NCI-H774 (cell line): ENCODE measurements at regions not wholly inside any gene's neighbourhood (a gene's known extent, or its start where the extent isn't known, plus 50 kb on each side); places are given as distances from the start of the nearest gene placed in this dataset.

Source experiments
- DNase-seq: peaks from one replicate; lab custom pipeline; 2025; lab: John Stamatoyannopoulos, UW

GRCh38 chr10:128421371-128422160 lies 295.3 kb upstream of the MKI67 start:
- DNase-seq, result no peak

DNA sequence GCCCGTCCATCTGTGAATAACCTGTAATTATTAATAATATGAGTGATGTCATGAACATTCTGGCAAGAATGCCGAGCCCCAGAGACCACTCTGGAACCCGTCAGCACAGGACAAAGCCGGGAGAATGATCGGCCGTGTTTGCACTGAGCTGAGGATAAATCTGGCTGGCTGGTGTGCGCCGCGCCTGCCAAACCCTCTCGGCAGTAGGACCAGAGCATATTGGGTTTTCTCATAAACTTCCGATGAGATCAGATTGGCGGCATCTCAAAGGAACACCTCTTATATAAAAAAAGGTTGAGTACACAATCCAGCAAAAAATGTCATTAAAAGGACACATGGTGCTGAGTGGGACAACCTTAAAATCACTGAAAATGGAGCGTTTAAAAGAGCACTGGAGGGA lies 296.0 kb upstream of the MKI67 start:
- no peak for DNase-seq

GRCh38 chr10:128422999-128423398 lies 296.8 kb upstream of the MKI67 start:
- no peak for DNase-seq

DNA sequence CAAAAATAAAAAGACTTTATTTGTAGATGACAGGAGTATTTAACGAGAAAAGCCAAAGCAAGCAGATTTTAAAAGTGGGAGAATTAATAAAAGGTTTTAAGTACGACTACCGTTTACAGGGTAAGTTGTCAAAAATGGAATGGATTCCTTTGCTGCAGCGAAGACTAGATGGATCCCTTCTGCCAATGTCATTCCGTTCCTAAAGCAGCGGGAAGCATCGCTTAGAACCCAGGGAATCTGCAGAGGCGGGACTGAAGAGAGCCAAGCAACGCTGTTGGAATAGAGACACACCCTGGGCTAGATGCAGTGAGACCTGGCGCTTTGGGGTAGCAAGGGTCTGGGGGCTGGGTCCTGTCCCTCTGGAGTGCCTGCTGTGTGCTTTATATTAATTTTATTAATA lies 303.1 kb upstream of the MKI67 start:
- DNase-seq, result no peak

DNA sequence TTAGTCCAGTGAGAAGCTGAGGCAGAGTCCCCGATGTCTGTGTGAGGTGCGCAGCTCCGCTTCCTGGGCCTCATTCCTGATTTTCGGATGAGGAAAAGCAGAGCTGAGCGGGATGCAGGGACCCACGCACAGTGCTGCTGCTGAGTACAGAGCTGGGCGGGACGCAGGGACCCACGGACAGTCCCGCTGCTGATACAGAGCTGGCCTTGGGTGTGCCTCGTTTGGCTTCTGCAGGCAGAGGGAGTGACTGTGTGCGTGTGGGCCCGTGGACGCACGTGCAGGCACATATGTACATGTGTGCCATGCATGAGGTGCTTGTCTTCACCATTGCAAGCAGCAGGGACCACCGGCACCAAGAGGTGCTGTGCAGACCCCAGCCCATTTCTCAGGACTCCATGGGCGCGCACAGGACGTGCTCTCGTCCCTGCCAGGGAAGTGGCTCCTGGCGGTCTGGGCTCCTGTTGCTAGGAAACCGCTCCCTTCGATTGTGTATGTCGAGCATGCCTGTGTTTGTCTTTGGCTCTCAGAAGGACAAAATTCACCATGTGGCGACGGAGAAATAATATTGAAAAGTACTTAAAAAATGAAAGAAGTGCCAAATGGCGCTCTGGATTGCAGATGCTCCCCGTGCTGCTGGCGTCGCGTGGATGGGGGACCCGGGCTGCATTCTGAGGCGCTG lies 303.8 kb upstream of the MKI67 start:
- no peak for DNase-seq

DNA sequence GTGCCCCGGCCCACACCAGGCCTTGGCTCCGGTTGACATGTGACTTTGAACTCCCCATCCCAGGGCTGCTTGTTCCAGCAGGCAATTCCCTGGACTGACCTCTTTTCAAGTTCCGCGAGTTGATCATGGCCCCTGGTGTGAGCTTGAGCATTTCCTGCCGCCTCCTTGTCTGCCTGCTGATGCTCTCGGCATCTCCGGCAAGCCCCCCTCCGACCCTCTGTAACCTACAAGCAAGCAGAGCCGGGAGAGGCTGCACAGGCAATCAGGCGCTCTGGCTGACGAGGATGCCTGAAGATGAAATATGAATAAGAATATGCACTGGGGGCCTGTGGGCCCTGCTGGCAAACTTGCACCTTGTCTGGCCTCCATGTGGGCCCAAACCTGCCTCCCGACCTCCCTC lies 304.9 kb upstream of the MKI67 start:
- no peak for DNase-seq

- DNase-seq, result no peak
Measured at GRCh38 chr10:128431506-128431905, 305.3 kb upstream of the MKI67 start.

DNA sequence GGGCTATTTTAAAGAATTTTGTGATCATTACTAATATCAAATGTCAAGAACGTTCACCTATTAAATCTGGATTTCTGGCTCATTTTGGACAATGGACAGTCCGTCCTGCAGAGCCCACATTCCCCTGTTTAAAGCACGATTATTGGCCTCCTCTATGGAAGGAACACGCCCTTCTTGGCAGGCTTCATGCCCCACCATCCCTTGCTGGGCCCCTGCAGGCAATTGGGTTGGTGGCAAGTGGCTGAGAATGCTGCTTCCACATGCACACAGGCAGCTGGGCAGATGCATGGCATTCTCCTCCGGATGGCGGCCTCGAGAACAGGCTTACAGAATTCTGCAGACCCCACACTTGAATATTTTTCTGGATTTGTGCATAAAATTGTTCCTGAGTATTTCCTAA lies 305.8 kb upstream of the MKI67 start:
- no peak for DNase-seq

- no peak for DNase-seq
Measured at GRCh38 chr10:128432423-128432822, 306.2 kb upstream of the MKI67 start.

DNA sequence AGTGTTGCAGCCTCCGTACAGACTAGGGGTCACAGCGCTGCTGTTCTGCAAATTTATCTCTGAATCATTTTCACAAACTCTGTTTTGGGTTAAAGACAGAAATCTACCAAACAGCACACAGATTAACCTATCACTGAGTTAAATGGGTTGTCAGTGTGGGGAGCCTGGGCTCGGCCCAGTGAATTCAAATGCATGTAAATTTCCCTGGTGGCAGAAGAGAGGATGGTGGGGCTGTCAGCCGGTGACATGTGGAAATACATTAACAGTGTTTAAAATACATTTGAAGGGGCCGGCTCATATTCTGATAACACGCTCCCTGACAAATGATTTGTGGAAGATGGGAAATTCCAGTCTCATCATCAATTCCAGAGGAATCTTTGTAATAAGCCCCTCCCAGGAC lies 309.6 kb upstream of the MKI67 start:
- no peak for DNase-seq

- DNase-seq, result no peak
Measured at GRCh38 chr10:128437786-128438345, 311.6 kb upstream of the MKI67 start.

DNA sequence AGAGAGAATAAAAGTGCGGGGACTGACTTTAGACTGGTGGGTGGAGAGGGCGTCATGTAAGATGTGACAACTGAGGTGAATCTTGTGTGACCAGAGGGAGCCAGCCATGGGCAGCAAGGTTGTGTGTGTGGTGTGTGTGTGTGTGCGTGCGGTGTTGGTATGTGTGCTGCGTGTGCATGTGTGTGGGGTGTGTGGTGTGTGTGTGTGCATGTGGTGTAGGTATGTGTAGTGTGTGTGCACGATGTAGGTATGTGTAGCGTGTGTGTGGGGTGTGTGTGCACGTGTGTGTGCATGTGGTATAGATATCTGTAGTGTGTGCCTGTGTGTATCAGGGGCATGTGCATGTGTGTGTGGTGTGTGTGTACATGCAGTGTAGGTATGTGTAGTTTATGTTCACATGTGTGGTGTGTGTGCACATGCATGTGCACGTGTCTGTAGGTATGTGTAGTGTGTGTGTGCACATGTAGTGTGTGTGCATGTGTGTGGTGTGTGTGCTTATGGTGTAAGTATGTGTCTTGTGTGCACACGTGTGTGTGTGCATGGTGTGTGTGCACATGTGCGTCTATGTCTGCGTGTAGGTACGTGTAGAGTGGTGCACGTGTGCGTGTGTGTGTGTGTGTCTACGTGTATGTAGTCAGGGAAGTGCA lies 312.3 kb upstream of the MKI67 start:
- no peak for DNase-seq

GRCh38 chr10:128440513-128441160 lies 314.4 kb upstream of the MKI67 start:
- no peak for DNase-seq

GRCh38 chr10:128443925-128444518 lies 317.8 kb upstream of the MKI67 start:
- no peak for DNase-seq

DNA sequence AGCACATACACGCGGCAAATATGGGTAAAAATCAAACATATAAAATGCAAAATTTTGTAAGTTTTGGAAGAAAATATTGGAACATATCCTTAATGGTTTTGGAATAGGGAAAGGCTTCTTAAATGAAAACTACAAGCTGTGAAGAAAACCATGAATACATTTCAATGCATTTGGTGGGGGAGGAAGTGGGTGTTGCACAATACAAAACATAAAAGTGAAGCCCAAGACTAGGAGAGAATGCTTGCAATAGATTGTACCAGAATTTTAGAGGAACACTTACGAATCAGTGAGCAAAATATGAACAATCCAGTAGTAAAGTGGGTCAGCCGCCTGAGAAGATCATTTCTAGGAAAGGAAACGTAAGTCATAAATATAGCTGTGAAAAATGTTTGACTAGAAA lies 322.6 kb upstream of the MKI67 start:
- DNase-seq, result no peak

- DNase-seq, result no peak
Measured at GRCh38 chr10:128451879-128452278, 325.7 kb upstream of the MKI67 start.

DNA sequence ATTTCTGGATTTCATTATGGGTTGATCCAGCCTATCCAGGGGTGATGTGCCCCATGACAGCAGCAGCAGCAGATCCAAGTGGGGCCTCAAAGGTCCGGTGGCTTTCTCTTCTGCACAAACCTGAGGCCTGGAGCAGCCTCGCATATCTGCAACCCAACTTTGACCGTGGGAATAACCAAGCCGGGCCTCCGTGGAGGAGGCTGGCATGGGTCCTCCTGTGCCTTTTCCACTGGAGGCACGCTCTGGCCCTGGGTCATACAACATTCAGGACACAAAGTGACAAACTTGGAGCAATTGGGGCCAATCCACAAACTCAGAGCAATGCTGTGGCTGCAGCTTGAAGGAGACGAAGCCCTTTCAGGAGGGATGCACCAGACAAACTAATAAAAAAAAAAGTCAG lies 330.0 kb upstream of the MKI67 start:
- no peak for DNase-seq

DNA sequence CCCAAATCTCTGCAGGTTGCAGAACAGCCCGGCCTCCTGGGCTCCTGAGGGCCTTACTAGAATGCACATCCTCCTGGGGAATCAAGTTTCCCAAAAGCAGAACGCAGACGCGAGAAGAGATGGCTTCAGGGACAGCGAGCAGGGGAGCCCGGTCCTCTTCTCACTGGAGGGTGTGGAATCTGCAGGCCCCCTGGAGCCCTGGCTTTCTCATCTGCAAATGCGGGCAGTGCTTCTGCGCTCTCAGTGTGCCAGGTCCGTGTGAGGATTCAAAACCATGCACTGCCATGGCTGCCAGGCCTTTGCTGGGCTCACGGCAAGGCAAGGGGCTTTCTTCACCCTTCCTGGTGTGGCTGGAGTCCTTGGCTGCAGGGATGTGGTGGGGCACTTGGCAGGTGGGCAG lies 330.9 kb upstream of the MKI67 start:
- no peak for DNase-seq

DNA sequence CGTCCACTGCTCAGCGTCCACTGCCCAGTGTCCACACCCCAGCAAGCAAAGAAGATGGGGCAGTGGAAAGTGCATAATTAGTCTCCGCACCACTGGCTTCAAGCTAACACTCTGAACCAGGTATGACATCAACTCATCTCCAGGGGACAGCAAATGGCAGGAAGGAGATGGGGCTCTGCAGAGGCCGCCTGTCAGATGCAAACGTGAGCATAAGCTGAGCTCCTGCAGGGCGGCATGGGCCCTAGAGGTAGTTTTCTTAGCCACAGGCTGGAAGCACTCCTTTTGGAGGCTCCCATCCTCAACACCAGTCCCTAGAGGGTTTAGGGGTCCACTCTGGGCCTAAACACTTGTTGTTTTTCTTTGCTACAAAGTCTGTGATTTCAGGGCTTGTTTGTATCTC lies 335.8 kb upstream of the MKI67 start:
- DNase-seq, result no peak

DNA sequence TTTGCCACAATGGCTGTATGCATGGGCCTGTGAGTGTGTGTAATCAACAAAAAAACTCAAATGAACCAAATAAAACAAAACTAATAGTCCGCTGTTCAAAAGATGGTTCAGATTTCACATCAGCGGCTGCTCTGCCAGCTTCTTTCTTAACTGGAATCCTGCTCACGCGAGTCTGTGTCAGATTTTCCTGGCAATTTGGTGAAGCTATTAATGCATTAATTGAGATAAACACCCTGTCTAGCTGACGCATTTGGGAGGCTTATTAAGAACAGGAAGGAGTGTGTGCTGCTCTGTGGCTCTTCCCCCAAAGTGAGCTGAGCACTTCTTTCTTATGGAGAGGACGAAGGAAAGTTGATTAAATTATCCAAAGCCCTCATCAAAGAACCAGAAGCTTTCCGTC lies 336.6 kb upstream of the MKI67 start:
- DNase-seq, result no peak

- DNase-seq, result no peak
Measured at GRCh38 chr10:128463991-128464760, 338.0 kb upstream of the MKI67 start.
